ENCODE measurements at regions not wholly inside any gene's neighbourhood (a gene's known extent, or its start where the extent isn't known, plus 50 kb on each side); places are given as distances from the start of the nearest gene placed in this dataset.

GRCh38 chr2:210818473-210818872 is 262.1 kb downstream of the CPS1 start:
- DNase-seq (no peak), ATAC-seq (ENCODE audit: insufficient read depth, low FRiP score) (no peak)
- H3K9me3 ChIP-seq (ENCODE audit: control insufficient read depth in 4 of 4, insufficient read depth in 3 of 4, low read length in 3 of 4), result no peaks in the 10 kb centered on the region
- H3K4me3 ChIP-seq, result no peak overlapping the region
- no peaks in the 10 kb centered on the region for H3K4me1 ChIP-seq (ENCODE audit: control insufficient read depth in 5 of 5, insufficient read depth in 5 of 5, low read length in 5 of 5)
- 80 to 91% methylated on average over 3 of the region's 3 CpGs for WGBS, 2 donors
- no peak for TF ChIP-seq CTCF (IDR thresholded peaks at IDR 0.05; ENCODE audit: control extremely low read depth, extremely low read depth)
- no peak overlapping the region for H3K27ac ChIP-seq (ENCODE audit: low read depth in 1 of 2, low read length in 1 of 2)
- H3K36me3 ChIP-seq (ENCODE audit: control insufficient read depth in 4 of 4, insufficient read depth in 4 of 4, low read length in 4 of 4), result no peaks in the 10 kb centered on the region
- no peak overlapping the region for H3K9ac ChIP-seq (ENCODE audit: insufficient read depth in 1 of 2, low read length in 2 of 2)
- H3K27me3 ChIP-seq (ENCODE audit: control insufficient read depth in 3 of 3, insufficient read depth in 3 of 3, low read length in 2 of 3), result no peaks in the 10 kb centered on the region

GRCh38 chr2:210833403-210833802 is 277.0 kb downstream of the CPS1 start:
- Histone ChIP-seq H3K36me3 (ENCODE audit: control insufficient read depth in 4 of 4, insufficient read depth in 4 of 4, low read length in 4 of 4) (no peaks in the 10 kb centered on the region), H3K4me3 (no peak overlapping the region), H3K27ac (ENCODE audit: low read depth in 1 of 2, low read length in 1 of 2) (no peak overlapping the region), H3K4me1 (ENCODE audit: control insufficient read depth in 5 of 5, insufficient read depth in 5 of 5, low read length in 5 of 5) (no peaks in the 10 kb centered on the region), H3K9ac (ENCODE audit: insufficient read depth in 1 of 2, low read length in 2 of 2) (no peak overlapping the region), H3K27me3 (ENCODE audit: control insufficient read depth in 3 of 3, insufficient read depth in 3 of 3, low read length in 2 of 3) (no peaks in the 10 kb centered on the region), H3K9me3 (ENCODE audit: control insufficient read depth in 4 of 4, insufficient read depth in 3 of 4, low read length in 3 of 4) (no peaks in the 10 kb centered on the region)
- DNase-seq (no peak), ATAC-seq (ENCODE audit: insufficient read depth, low FRiP score) (no peak)
- no peak for TF ChIP-seq CTCF (IDR thresholded peaks at IDR 0.05; ENCODE audit: control extremely low read depth, extremely low read depth)

DNA sequence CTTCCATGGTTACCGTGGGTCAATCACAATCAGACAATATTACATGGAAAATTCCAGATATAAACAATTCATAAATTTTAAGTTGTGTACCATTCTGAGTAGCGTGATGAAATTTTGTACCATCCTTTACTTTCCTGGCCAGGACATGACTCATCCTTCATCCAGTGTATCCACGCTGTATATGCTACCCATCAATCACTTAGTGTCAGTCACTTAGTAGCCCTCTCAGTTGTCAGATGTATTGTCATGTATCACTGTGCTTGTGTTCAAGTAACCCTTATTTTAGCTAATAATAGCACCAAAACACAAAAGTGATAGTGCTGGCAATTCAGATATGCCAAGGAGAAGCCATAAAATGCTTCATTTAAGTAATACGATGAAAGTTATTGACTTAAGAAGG is 282.6 kb downstream of the CPS1 start:
- TF ChIP-seq CTCF (IDR thresholded peaks at IDR 0.05; ENCODE audit: control extremely low read depth, extremely low read depth), result no peak
- Histone ChIP-seq H3K27me3 (ENCODE audit: control insufficient read depth in 3 of 3, insufficient read depth in 3 of 3, low read length in 2 of 3) (no peaks in the 10 kb centered on the region), H3K4me3 (no peak overlapping the region), H3K27ac (ENCODE audit: low read depth in 1 of 2, low read length in 1 of 2) (no peak overlapping the region), H3K9me3 (ENCODE audit: control insufficient read depth in 4 of 4, insufficient read depth in 3 of 4, low read length in 3 of 4) (no peaks in the 10 kb centered on the region), H3K9ac (ENCODE audit: insufficient read depth in 1 of 2, low read length in 2 of 2) (no peak overlapping the region), H3K36me3 (ENCODE audit: control insufficient read depth in 4 of 4, insufficient read depth in 4 of 4, low read length in 4 of 4) (no peaks in the 10 kb centered on the region), H3K4me1 (ENCODE audit: control insufficient read depth in 5 of 5, insufficient read depth in 5 of 5, low read length in 5 of 5) (no peaks in the 10 kb centered on the region)
- ATAC-seq (ENCODE audit: insufficient read depth, low FRiP score) (no peak), DNase-seq (no peak)
- 78 to 87% methylated on average over 4 of the region's 4 CpGs for WGBS, 2 donors

DNA sequence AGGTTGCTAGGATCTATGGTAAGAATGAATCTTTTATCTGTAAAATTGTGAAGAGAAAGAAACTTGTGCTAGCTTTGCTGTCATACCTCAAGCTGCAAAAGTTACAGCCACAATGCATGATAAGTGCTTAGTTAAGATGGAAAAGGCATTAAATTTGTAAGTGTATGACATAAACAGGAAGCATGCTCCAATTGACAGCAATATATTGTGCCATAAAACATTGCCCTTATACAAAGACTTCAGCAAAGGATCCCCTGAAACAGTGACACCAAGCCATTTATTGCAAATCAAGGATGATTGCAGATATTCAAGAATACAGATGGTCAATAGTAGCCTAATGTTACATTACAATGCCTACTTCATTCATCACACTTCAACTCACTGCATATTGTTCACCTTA is 283.1 kb downstream of the CPS1 start:
- Histone ChIP-seq H3K36me3 (ENCODE audit: control insufficient read depth in 4 of 4, insufficient read depth in 4 of 4, low read length in 4 of 4) (no peaks in the 10 kb centered on the region), H3K27me3 (ENCODE audit: control insufficient read depth in 3 of 3, insufficient read depth in 3 of 3, low read length in 2 of 3) (no peaks in the 10 kb centered on the region), H3K4me1 (ENCODE audit: control insufficient read depth in 5 of 5, insufficient read depth in 5 of 5, low read length in 5 of 5) (no peaks in the 10 kb centered on the region), H3K9me3 (ENCODE audit: control insufficient read depth in 4 of 4, insufficient read depth in 3 of 4, low read length in 3 of 4) (no peaks in the 10 kb centered on the region), H3K4me3 (no peak overlapping the region), H3K27ac (ENCODE audit: low read depth in 1 of 2, low read length in 1 of 2) (no peak overlapping the region), H3K9ac (ENCODE audit: insufficient read depth in 1 of 2, low read length in 2 of 2) (no peak overlapping the region)
- DNase-seq, result no peak
- no peak for TF ChIP-seq CTCF (IDR thresholded peaks at IDR 0.05; ENCODE audit: control extremely low read depth, extremely low read depth)
- ATAC-seq (ENCODE audit: insufficient read depth, low FRiP score), result no peak
